Activated CD4-positive, CD25-positive, alpha-beta regulatory T cell (primary cell): ENCODE measurements at regions not wholly inside any gene's neighbourhood (a gene's known extent, or its start where the extent isn't known, plus 50 kb on each side); places are given as distances from the start of the nearest gene placed in this dataset.

Source experiments
- DNase-seq, 4 experiments: peaks; one replicate each; lab custom pipeline; 2025; lab: John Stamatoyannopoulos, UW

DNA sequence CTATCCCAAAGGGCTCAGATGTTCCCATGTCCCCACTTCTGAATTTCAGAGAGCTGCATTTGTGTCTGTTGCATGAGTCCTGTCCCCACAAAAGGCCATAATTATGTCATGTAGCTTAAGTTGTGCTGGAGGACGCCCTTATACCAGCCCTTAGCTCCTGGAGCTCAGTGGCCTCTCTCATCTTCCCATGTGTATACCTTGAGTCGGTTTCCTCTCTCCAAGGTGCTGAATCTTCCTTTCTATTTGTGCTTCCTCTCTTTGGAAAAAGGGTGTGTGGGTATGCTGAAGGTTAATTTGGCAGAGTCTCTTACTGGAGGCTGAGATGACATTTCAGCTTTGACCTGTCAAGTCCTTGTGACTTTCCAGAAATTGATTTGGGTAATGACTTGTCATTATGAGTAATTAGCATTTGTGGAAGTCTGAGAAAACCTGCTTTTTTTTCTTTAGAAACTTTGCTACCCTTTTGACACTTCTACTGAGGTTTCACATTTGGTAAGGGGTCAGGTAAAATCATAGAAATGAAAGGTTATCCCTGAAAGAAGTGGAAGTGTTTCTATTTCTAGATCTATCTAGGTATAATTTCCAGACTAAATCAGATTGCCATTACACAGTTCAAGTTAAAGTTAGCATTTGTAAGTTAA lies 185.4 kb downstream of the ABCC12 start:
- DNase-seq = no peak

DNA sequence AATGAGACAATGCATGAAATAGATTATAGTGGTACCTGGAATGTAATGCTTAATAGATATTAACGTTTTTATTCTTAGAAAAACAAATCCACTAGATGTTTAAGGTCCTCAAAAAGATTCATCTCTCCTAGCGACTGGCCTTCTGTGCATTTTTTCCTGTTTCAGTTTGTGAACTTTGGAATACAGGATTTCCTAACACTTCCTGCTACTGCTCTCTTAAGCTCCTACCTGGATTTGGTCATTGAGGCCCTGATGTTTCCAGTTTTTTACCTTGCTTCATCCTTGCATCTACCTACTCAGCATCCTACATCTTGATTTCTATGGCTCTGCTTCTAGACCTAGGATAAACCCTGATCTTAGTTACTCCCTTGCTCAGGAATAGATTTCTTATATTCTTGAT lies 188.4 kb downstream of the ABCC12 start:
- no peak for DNase-seq

DNA sequence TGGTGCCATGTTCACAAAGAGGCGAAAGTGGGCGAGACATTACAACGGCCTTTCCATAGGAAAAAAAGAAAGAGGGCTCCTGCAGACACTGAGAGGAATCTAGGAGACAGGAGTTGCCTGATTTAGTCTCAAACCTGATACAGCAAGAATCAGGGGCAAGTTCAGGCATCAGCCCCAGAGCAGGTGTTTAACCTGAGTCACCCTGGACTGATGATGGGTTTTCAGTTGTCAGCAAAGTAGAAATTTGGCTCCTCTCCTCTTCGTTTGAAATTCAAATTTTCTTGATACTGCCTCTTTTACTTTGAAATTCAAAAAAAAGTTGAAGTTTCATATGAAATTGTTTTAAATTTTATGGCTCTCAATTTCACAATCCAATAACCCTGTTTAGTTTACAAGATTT lies 189.5 kb downstream of the ABCC12 start:
- no peak for DNase-seq

DNA sequence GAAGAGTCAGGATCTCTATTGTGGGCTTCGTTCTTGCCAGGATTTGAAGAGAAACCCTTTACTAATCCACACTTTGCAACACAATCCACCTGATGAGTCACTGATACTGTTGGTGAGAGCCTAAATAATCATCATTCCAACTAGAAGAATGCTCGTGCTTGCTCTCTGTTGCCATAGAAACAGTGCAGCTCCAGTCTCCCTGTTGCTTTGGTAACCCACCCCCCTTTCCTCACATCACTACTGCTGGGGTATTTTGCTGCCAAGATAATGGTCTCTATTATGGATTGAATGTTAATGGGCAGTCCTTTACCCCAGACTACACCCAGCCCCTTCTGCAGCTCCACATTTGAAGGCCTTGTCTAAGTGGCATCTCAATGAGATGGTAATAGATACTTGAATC lies 190.4 kb downstream of the ABCC12 start:
- no peak for DNase-seq

DNA sequence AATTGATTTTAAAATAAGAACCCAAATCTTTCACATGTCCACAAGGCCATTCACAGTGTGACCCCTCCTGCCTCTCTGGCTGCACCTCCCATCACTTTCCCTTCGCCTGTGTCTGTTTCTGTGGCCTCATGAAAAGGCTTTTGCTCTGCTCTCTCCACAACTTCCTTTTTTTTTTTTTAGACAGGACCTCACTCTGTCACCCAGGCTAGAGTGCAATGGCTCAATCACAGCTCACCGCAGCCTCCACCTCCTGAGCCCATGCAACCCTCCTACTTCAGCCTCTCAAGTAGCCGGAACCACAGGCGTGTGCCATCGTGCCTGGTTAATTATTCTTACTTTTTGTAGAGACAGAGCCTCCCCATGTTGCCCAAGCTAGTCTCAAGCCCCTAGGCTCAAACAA lies 197.1 kb downstream of the ABCC12 start:
- DNase-seq = no peak

DNA sequence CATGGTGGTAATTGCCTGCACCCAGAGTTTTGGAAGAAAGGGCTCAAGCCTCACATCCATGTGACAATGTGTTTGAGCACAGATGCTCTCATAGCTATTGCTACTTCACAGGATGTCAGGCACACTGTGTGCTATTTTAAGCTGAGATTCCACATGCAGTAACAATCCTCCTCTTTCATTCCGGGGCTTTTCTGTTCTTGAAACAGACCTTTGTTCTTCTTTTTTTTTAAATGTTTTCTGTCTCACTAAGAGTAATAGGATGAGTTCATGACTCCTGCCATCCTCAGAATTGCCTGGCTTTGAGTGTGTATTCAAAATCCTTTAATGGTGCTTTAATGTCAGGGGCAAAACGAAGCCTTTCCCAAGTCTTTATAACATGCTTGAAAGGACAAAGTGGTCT lies 198.9 kb downstream of the ABCC12 start:
- DNase-seq = no peak

DNA sequence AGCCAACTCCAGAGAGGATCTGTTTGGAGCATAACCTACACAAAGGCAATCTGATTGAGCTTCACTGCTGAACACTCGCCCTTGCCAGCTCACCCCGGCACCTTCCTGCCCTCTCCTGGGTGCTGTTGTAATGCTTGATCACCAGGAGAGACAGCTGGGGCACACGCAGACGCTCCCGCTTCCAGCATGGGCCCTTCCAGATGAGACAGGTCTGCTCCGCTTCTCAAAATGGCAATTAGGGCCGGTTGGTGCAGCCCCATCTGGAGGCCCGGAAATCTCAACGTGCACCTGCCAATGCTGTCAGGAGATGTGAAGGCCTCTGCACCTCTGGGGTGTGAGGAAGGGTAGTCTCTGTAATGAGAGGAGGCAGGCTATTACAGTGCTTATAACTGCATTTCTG lies 206.1 kb downstream of the ABCC12 start:
- DNase-seq = no peak

DNA sequence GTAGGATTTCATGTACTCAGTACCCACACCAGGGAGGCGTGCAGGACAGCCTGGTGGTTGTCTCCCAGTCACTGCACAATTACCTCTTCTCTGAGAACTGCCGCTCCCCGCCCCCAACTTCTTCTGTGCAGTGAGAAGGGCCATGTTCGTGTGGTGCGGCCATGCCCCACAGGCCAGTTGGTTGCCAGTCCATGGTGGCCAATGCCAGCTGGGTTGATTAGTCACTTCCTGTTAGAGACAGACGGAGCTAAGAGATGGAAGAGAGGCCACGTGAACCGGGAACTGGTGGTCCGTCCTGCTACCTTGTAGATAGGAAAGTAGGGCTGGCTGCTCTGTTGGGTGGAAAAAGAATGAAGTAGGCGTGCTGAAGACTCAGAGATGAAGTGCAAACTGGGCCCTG lies 206.5 kb downstream of the ABCC12 start:
- DNase-seq = no peak

DNA sequence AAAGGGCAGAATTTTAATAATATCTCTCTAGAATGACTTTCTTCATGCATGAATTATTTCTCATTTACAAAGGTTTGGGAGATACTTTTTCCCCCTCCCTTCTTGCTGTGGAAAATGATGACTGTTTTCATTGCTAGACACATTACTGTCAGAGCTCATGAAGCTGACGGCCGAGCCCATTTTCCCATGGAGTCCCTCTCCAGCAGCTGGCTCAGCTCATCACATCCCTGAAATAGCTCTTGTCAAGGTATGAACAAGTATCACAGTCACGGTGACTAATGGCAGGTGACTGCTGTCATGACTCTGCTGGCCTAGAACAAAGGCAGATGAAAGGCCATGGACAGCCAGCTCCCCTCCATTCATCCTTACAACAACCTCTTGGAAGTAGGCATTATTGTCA lies 208.1 kb downstream of the ABCC12 start:
- DNase-seq = no peak

DNA sequence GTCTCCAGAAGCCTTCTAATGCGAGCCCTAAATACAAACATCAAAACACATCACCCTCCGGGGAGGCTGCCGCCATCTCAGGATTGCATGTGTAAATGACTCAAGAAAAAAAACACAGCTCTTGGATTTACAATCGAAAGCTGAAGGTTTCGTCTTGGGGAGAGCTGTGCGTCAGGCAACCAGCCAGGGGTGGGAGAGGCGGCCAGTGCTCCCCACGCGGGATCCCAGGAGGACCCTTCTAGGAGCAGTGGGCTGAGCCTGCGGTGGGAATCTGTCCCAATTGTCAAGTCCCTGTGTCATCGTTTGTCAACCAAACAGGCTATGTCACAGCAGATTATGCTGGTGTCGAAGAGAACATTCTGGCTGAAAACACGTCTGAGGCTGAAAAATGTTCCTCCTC lies 209.7 kb downstream of the ABCC12 start:
- DNase-seq = no peak

DNA sequence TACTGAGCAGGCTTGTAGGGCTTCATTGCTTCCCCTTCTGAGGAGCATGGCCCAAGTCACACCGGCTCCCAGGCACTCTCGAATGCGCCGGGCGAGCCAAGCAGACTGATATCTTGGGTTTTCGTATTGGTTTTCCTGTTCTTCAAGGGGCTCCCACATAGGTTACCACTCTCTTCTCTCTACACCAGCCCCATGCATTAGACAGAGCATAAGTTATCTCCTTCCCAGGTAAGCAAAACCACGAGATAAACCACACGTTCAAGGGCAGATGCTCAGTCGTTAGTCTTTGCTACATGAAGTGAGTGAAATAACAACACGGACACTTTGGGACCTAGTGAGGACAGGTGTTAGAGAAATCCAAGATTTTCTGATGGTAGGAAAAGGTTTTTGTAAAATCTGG lies 211.2 kb downstream of the ABCC12 start:
- DNase-seq = no peak

DNA sequence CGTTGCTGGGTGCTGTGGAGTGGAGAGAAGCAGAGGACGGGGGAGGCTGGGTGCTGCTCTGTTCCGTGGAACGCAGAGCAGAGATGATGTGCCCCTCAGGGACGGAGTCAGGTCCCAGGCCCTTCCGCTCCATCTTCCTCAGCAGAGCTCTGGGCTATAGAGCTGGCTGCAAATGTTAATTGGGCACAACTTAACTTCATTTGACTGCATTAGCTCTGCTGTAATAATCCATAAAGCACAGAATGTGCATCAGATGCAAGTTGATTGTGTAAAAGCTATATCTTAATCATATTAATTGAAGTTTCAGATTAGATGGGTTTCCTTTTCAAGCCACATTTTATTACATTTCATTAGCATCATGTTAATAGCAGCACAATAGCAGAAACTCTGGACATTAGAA lies 212.6 kb downstream of the ABCC12 start:
- DNase-seq = no peak

DNA sequence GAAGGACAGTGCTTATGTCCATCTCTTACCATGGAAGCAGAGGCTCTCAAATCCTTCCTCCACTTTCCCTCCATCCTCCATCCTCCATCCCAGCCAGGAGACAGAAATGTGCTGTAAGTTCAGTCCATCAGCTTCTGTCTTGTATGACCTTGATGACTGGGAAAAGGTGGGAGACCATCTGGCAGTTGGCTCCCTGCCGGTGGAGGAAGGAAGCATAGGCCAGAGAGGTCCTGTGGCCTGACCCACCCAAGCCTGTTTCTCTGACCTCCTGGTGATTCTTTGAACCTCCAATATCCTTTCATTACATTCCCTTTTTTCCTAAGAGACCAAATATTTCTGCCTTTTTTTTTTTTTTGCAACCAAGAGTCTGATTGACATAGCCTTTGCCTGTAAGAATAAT lies 215.3 kb downstream of the ABCC12 start:
- DNase-seq = no peak

DNA sequence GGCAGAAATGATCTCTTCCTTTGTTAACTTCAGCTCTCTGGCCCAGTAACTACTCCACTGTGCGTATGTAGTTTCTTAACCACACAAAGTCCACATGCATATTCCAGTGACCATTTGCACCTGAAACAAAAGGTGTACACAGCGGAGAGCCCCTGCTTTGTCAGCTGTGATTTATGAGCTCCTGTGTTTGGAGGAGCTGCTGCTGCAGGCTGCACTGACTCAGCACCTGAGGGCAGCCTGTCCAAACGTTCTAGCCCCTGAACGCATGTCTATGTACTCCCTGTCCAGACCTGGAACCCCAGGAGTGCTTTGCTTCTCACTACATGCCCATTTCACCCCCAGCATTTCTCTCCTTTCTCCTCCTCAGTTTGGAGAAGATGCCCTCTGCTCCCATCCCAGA lies 216.1 kb downstream of the ABCC12 start:
- DNase-seq = no peak

DNA sequence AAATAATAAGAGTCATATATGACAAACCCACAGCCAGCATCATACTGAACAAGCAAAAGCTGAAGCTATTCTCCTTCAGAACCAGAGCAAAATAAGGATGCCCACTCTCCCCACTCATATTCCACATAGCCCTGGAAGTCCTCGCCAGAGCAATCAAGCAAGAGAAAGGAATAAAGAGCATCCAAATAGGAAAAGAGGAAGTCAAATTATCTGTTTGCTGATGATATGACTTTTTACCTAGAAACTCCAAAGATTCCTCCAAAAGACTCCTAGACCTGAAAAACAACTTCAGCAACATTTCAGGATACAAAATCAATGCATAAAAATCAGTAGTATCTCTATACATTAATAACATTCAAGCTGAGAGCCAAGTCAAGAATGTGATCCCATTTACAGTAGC lies 217.5 kb downstream of the ABCC12 start:
- no peak for DNase-seq

DNA sequence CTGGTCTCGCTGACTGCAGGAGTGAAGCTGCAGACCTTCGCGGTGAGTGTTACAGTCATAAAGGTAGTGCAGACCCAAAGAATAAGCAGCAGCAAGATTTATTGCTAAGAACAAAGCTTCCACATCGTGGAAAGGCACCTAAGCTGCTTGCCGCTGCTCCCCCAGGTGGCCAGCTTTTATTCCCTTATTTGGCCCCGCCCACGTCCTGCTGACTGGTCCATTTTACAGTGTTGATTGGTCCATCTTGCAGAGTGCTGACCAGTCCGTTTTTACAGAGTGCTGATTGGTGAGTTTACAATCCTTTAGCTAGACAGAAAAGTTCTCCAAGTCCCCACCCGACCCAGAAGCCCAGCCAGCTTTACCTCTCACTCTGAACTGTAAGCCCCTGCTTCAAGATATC lies 227.8 kb downstream of the ABCC12 start:
- no peak for DNase-seq

DNA sequence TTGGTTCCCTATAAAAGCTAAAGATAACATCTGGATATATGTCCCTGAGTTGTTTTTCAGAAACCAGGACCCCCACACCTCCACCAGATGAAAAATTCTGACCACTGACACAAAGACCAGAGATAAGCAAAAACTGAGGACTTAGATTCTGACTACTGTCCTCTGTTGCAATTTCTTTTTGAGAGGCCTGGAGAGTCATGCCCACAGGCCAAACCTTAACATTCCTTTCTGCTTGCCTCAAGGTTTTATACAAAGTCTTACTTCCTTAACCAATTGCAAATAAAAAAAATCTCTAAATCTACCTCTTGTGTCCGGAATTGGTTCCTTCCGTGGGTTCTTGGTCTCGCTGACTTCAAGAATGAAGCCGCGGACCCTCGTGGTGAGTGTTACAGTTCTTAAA lies 228.5 kb downstream of the ABCC12 start:
- no peak for DNase-seq

DNA sequence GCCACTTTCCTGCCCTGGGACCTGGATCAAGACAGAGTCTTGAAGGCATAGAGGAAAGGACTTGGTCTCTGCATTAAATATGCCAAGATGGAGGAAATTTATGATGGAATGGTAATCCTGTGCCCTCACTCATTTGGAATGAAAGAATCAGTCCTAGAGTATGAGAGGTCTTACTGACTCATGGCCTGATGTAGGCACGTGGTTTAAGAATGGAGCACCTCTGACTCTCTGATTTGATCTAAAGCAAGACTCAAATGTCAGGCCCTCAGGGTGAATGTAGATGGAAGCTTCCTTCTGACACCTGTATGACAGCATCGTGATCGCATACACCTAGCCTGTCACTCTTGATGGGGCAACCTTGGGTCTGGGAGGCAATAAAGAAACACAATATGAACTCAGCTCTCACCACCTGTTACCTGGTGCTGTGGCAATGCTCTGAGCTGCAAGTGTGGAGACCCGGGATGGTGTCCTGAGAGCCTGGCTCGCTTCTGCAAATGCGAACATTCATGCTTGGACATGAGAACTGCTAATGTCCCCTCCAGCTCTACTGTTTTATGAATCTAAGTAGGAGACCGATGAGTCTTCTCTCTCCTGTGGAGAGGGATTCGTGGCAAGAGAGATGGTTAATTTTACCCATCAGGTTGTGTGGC lies 229.9 kb downstream of the ABCC12 start:
- no peak for DNase-seq

DNA sequence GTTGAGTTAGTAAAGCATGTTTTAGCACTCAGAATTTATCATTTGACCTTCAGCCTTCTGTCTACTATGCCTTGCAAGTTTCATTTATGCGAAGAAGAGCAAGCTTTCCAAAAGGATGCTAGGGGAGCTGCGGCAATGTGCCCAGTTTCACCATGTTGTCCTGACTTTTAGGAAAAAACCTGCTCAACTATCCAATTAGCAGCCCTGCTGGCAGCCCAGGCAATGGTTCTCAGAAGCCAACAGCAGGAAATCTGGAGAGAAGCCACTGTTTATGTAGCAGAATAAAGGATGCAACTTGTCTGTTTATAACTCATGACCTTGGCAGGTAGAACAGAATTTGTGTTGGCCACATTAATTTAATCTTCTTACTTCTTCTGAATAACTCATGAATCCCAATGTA lies 230.8 kb downstream of the ABCC12 start:
- DNase-seq = no peak

DNA sequence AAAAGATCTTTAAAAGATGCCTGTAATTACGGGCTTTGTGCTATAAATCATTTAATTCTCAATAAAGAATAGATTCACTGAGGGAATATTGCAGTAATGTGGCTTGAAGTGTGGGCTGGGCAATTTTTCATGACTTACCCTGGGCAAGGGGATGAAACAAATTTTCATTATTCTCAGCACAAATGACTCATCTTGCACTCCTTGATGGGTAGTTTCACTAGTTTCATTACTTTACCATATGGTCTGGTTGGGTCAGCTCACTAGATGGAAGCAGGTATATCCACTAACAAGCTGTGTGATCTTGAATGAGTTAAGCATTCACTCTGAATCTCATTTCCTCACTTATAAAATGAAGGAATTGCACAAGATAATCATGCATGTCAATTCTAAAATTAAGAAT lies 234.3 kb downstream of the ABCC12 start:
- DNase-seq = no peak

DNA sequence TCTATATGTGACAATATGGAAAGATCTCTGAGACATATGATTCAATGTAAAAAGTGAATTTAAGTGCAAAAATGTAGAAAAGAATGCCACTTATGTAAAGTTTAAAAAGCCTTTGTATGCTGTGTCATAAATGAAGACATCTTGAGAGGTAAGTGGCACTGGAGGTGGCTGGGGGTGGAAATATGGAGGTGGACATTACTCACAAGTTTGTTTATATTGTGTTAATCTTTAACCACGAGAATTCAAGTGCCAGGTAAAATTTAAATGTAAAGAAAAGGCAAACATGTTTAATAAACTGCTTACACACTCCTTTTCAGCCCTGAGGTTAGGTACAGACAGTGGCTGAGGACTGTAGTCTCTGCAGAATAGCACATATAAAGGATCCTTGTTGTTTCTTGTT lies 235.1 kb downstream of the ABCC12 start:
- DNase-seq = no peak

DNA sequence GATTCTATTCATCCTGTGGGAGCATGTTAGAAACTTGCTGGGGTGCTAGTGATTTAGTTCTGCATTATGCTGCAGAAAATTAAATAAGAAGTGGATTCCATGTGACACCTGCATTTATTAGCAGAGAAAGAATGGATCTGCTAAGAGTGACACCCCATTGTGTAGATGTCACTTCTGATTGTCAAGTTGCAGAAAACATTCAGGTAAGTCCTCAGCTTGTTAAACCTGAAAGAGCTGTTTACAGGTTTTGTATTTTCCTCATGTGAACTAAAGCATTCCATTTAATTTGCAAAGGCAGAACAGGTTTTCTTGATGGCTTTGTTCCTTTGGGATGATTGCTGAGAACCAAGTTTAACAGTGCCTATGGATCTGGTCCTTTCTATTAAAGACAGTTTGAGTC lies 238.7 kb downstream of the ABCC12 start:
- no peak for DNase-seq

DNA sequence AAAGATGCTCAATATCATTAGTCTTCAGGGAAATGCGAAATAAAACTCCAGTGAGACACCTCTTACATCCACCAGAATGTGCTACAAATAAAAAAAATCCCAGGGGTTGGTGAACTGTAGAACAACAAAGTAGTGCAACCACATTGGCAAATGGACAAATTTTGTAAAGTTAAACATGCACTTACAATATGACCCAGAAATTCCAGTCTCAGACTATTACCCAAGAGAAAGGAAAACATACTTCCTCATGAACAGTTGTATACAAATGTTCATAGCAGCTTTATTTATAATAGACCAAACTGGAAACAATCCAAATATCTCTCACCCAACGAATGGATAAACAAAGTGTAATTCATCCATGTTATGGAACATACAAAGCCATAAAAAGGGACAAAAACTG lies 239.5 kb downstream of the ABCC12 start:
- no peak for DNase-seq

DNA sequence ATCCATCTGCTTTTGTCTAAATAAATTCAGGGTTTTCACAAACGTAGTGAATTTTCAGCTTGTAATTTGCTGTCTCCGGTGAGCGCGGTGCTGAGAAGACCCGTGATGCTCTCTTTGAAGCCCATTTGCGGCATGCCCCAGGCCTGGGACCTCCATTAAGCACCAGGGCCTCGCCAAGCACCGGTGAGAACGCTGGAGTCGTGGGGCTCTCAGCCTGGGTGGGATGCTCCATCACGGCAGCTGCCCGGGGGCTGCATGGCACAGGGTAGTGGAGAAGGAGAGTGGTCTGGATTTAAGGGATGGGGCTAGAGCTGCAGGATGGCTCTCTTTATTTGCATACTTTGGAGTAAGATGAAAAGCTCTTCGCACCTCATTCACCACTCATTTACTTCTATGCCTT lies 248.7 kb downstream of the ABCC12 start:
- DNase-seq = no peak
